ENCODE measurements at regions not wholly inside any gene's neighbourhood (a gene's known extent, or its start where the extent isn't known, plus 50 kb on each side); places are given as distances from the start of the nearest gene placed in this dataset.

GRCh38 chr4:157896726-157897125, 276.1 kb downstream of the GASK1B start:
- intact Hi-C loops (cut with DNase I) = no loop called here
- TF ChIP-seq CTCF (IDR thresholded peaks at IDR 0.05) = no peak
- Histone ChIP-seq H3K4me3 (no peak overlapping the region), H3K27ac (no peak overlapping the region), H3K36me3 (no peaks in the 10 kb centered on the region), H3K4me1 (no peaks in the 10 kb centered on the region), H3K9me3 (no peaks in the 10 kb centered on the region), H3K27me3 (no peaks in the 10 kb centered on the region)
- DNase-seq (no peak), ATAC-seq (no peak)

- Histone ChIP-seq H3K4me3 (no peak overlapping the region), H3K27me3 (no peaks in the 10 kb centered on the region), H3K36me3 (no peaks in the 10 kb centered on the region), H3K9me3 (no peaks in the 10 kb centered on the region), H3K4me1 (no peaks in the 10 kb centered on the region), H3K27ac (no peak overlapping the region)
- DNase-seq (no peak), ATAC-seq (no peak)
- intact Hi-C loops (cut with DNase I) = no loop called here
- no peak for TF ChIP-seq CTCF (IDR thresholded peaks at IDR 0.05)
These were observed 277.6 kb downstream of the GASK1B start for GRCh38 chr4:157895205-157895604.

DNA sequence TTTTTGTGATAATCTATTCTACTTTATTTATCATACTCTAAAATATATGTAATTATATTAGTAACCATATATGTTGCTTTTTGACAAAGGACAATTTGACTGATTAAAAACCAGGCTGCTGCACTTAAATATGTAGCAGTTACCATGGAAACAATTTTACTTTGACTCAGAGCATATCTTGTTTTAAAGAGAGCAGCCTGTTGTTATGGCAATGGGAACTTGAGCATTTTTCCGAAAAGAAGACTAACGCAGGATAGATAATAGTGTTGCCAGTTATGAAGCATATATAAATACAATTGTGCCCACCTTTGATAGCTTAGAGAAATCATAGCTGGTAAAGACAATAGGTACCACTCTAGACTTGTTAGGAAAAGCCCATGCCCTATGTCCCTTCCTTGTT, 283.0 kb downstream of the GASK1B start:
- intact Hi-C loops (cut with DNase I) = no loop called here
- no peak for DNase-seq
- H3K4me1 ChIP-seq = no peaks in the 10 kb centered on the region
- no peaks in the 10 kb centered on the region for H3K9me3 ChIP-seq
- ATAC-seq = no peak
- no peak overlapping the region for H3K27ac ChIP-seq
- H3K36me3 ChIP-seq = no peaks in the 10 kb centered on the region
- H3K27me3 ChIP-seq = no peaks in the 10 kb centered on the region
- TF ChIP-seq CTCF (IDR thresholded peaks at IDR 0.05) = no peak
- H3K4me3 ChIP-seq = no peak overlapping the region

DNA sequence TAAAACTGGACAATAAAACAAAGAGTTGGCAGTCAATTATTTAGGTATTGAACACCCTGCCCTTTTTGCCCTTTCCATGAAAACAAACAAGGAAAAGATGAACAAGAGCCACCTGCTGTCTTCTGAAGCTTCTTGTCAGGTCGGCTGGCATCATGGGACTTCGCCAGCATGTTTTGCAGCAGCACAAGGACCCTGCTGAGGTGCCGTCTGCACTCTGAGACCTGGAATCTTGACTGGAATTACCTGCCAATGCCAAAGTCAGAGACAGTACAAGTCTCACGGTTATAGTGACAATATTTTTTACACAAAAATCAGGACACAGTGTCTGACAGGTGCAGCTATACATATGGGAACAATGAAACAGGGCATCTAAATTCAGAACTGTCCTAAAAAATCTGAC, 284.5 kb downstream of the GASK1B start:
- no peak for ATAC-seq
- no peak for TF ChIP-seq CTCF (IDR thresholded peaks at IDR 0.05)
- intact Hi-C loops (cut with DNase I) = no loop called here
- Histone ChIP-seq H3K9me3 (no peaks in the 10 kb centered on the region), H3K36me3 (no peaks in the 10 kb centered on the region), H3K4me3 (no peak overlapping the region), H3K27ac (no peak overlapping the region), H3K27me3 (no peaks in the 10 kb centered on the region), H3K4me1 (no peaks in the 10 kb centered on the region)
- DNase-seq = no peak

DNA sequence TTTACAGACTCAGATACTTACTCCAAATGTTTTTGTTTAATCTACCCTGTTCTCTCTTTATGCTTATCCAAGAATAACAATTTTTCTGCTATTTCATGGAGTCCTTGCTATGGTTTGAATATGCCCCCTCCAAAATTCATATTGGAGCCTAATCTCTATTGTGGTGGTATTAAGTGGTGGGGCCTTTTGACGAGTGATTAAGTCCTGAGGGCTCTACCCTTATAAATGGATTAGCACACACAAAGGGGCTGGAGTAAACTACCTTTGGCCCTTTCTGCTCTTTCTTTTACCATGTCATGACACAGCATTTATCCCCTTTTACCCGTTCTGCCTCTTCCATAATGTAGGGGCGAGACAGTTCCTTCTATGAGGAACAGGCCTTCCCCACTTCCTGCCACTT, 285.5 kb downstream of the GASK1B start:
- no peaks in the 10 kb centered on the region for H3K27me3 ChIP-seq
- no peak overlapping the region for H3K4me3 ChIP-seq
- H3K9me3 ChIP-seq = no peaks in the 10 kb centered on the region
- no peak for TF ChIP-seq CTCF (IDR thresholded peaks at IDR 0.05)
- DNase-seq (no peak), ATAC-seq (no peak)
- H3K4me1 ChIP-seq = no peaks in the 10 kb centered on the region
- intact Hi-C loops (cut with DNase I) = no loop called here
- no peak overlapping the region for H3K27ac ChIP-seq
- H3K36me3 ChIP-seq = no peaks in the 10 kb centered on the region
